Gastroesophageal sphincter (tissue), 3 donors: ENCODE measurements at regions not wholly inside any gene's neighbourhood (a gene's known extent, or its start where the extent isn't known, plus 50 kb on each side); places are given as distances from the start of the nearest gene placed in this dataset.

ENCODE experiments used
- CTCF ChIP-seq, 4 experiments: fragments of 200-600 bp in 2 of 4; fragments of 450-650 bp in 2 of 4; sonication (generic) in 1 of 4; IDR thresholded peaks; one replicate each; pipeline ENCODE4 v1.5.1; 2017 to 2019; ENCODE audit warnings: antibody characterized with exemption in 4 of 4, mild to moderate bottlenecking in 2 of 4, moderate library complexity in 2 of 4
- POLR2A ChIP-seq, 2 donors: fragments of 450-650 bp; IDR thresholded peaks; one replicate each; pipeline ENCODE4 v1.6.1; 2017; ENCODE audit warnings: antibody characterized with exemption in 2 of 2, mild to moderate bottlenecking in 2 of 2, moderate library complexity in 1 of 2
- POLR2AphosphoS5 ChIP-seq: sonication (generic); formaldehyde crosslinking; IDR thresholded peaks from one replicate; pipeline ENCODE4 v1.6.1; 2017; ENCODE audit warnings: antibody characterized with exemption

- TF ChIP-seq POLR2A (IDR thresholded peaks at IDR 0.05) (no peak), CTCF (IDR thresholded peaks at IDR 0.05) (no peak), POLR2AphosphoS5 (no peak)
Observed at GRCh38 chr15:61511756-61512155, 282.7 kb upstream of the RORA start.
